Mesothelial cell of epicardium (in vitro differentiated cells): ENCODE measurements at regions not wholly inside any gene's neighbourhood (a gene's known extent, or its start where the extent isn't known, plus 50 kb on each side); places are given as distances from the start of the nearest gene placed in this dataset.
A peak's percentile ranks its signal among the peaks of the same experiment; 100 is the strongest.
"Not testable (repeated sequence)": the region's sequence is repeated elsewhere in the genome, so short reads cannot be mapped to it uniquely, and the experiment has no call there.

ENCODE experiments used
- DNase-seq, 2 experiments: peaks; one replicate each; pipeline ENCODE4 v3.0.0; 2021; ENCODE audit warnings: low spot score in 2 of 2; ENCODE audit not compliant: unreplicated experiment in 2 of 2
- H3K27ac Mint-ChIP-seq: 2 replicates; pipeline ENCODE4 v1.8.0; 2021; ENCODE audit warnings: mixed read lengths
- H3K27me3 Mint-ChIP-seq: 2 replicates; pipeline ENCODE4 v1.8.0; 2021; ENCODE audit warnings: low read depth, mixed read lengths
- H3K36me3 Mint-ChIP-seq: 2 replicates; pipeline ENCODE4 v1.8.0; 2021; ENCODE audit warnings: mixed read lengths
- H3K4me1 Mint-ChIP-seq: 2 replicates; pipeline ENCODE4 v1.8.0; 2021; ENCODE audit warnings: mixed read lengths
- H3K4me3 Mint-ChIP-seq: 2 replicates; pipeline ENCODE4 v1.8.0; 2021; ENCODE audit warnings: mild to moderate bottlenecking, moderate library complexity, mixed read lengths
- H3K9me3 Mint-ChIP-seq: 2 replicates; pipeline ENCODE4 v1.8.0; 2021; ENCODE audit warnings: mixed read lengths
- TF ChIP-seq, protein P1 (sequence below): fragments of 200-600 bp; sonication (generic); IDR thresholded peaks from one replicate; pipeline ENCODE4 v1.5.0; 2021; ENCODE audit warnings: antibody characterized with exemption; ENCODE audit not compliant: unreplicated experiment

DNA sequence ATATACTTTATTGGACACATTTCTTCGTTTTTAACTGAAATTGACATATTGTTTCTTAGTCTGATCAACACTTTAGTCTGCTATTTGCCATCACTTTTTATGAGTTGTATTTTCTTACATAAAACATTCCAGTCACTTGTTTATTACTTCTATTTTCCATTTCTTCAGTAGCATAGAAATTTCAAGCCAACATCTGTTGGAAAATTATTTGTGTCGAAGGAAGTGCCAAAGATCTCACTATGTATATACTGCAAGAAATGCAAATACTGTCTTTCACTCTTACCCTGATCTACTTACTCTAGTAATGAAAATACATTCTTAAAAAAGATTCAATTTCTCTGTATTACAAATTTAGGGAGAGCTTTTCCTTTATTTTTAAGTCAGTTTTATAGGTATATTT lies 105.9 kb downstream of the SLC17A6 start:
- no peak for DNase-seq
- peaks cover 16% of the 10 kb centered on the region for H3K9me3 Mint-ChIP-seq
- no peak overlapping the region for H3K4me3 Mint-ChIP-seq
- H3K36me3 Mint-ChIP-seq: no peaks in the 10 kb centered on the region
- no peak overlapping the region for H3K27ac Mint-ChIP-seq
- TF ChIP-seq, protein P1, sequence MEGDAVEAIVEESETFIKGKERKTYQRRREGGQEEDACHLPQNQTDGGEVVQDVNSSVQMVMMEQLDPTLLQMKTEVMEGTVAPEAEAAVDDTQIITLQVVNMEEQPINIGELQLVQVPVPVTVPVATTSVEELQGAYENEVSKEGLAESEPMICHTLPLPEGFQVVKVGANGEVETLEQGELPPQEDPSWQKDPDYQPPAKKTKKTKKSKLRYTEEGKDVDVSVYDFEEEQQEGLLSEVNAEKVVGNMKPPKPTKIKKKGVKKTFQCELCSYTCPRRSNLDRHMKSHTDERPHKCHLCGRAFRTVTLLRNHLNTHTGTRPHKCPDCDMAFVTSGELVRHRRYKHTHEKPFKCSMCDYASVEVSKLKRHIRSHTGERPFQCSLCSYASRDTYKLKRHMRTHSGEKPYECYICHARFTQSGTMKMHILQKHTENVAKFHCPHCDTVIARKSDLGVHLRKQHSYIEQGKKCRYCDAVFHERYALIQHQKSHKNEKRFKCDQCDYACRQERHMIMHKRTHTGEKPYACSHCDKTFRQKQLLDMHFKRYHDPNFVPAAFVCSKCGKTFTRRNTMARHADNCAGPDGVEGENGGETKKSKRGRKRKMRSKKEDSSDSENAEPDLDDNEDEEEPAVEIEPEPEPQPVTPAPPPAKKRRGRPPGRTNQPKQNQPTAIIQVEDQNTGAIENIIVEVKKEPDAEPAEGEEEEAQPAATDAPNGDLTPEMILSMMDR: no peak
- H3K27me3 Mint-ChIP-seq: no peaks in the 10 kb centered on the region
- H3K4me1 Mint-ChIP-seq: no peaks in the 10 kb centered on the region

DNA sequence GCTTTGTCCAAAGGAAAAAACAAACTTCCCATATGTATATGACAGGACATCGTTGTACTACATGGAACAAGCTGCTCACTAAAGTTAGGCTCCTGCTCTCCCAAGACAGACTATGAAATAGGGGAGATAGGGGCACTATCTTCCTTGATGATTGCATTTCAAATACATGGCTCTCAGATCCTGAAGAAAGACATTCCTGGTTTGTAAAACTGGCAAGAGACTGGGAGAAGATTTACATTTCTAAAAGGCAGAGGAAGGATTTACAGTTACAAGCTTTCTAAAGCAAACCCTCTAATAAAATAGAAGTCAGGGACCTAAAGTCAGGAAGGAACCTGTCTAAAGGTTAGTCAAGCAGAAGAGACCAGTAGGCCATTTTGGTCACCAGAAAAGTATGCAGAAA lies 103.7 kb downstream of the SLC17A6 start:
- peaks cover 4% of the 10 kb centered on the region for H3K9me3 Mint-ChIP-seq
- no peak for DNase-seq
- H3K27ac Mint-ChIP-seq: no peak overlapping the region
- no peaks in the 10 kb centered on the region for H3K27me3 Mint-ChIP-seq
- no peaks in the 10 kb centered on the region for H3K36me3 Mint-ChIP-seq
- no peaks in the 10 kb centered on the region for H3K4me1 Mint-ChIP-seq
- TF ChIP-seq, protein P1: no peak
- no peak overlapping the region for H3K4me3 Mint-ChIP-seq

DNA sequence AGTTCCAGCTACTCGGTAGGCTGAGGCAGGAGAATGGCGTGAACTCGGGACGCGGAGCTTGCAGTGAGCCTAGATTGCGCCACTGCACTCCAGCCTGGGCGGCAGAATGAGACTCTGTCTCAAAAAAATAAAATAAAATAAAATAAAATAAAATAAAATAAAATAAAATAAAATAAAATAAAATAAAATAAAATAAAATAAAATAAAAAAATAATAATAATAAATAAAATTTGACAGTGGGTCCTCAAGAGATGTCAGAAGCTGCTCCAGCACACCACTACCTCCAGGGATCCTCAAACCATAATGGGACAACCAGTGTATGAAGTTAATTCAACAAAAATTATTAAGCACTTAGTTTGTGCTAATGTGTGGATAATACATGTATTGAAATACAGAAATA lies 97.4 kb downstream of the SLC17A6 start:
- H3K9me3 Mint-ChIP-seq, DNase-seq, H3K27me3 Mint-ChIP-seq, H3K27ac Mint-ChIP-seq, H3K4me3 Mint-ChIP-seq, H3K36me3 Mint-ChIP-seq: not testable (repeated sequence)
- peaks cover 18% of the 10 kb centered on the region for H3K4me1 Mint-ChIP-seq

DNA sequence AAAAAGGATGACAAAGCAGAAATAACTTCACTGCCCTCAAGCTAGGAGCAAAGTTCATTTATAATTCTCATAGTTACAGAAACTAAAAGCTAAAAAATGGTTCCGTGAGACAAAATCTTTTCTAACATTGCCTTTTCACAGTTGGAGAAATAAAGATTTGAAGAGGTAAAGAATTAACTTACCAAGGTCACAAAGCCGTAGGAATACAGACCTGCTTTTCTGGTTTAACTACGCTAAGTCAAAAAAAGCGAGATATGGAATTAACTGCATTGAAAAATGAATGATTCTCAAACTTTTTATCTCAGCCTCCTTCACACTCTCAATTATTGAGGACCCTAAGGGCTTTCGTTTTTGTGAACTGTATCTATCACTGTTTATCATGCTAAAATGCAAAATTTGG lies 95.3 kb downstream of the SLC17A6 start:
- no peak overlapping the region for H3K4me3 Mint-ChIP-seq
- H3K27me3 Mint-ChIP-seq: no peaks in the 10 kb centered on the region

DNA sequence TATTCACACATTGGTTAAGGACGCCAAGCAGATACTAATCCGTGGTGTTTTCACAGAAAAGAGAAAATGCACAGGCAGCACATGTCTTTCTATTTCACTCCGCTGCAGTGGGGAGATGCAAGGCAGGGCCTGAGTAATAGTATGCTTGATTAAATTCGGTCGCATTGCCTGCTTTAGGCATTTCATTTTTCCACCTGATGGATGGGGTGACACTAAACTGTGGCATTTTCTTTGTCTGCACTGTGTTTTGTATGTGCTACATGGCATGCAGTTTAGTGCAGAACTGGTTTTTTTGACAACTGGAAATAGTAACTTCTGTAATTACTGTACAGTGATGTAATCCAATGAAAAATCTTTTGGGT lies 94.9 kb downstream of the SLC17A6 start:
- TF ChIP-seq, protein P1: no peak
- no peak for DNase-seq
- no peak overlapping the region for H3K4me3 Mint-ChIP-seq

More for the DNA sequence above, 95.3 kb downstream of the SLC17A6 start:
- Mint-ChIP-seq H3K9me3 (peaks cover 7% of the 10 kb centered on the region), H3K27ac (peak overlapping the region; percentile 51), H3K36me3 (no peaks in the 10 kb centered on the region), H3K4me1 (peaks cover 25% of the 10 kb centered on the region)
- TF ChIP-seq, protein P1: no peak
- no peak for DNase-seq

DNA sequence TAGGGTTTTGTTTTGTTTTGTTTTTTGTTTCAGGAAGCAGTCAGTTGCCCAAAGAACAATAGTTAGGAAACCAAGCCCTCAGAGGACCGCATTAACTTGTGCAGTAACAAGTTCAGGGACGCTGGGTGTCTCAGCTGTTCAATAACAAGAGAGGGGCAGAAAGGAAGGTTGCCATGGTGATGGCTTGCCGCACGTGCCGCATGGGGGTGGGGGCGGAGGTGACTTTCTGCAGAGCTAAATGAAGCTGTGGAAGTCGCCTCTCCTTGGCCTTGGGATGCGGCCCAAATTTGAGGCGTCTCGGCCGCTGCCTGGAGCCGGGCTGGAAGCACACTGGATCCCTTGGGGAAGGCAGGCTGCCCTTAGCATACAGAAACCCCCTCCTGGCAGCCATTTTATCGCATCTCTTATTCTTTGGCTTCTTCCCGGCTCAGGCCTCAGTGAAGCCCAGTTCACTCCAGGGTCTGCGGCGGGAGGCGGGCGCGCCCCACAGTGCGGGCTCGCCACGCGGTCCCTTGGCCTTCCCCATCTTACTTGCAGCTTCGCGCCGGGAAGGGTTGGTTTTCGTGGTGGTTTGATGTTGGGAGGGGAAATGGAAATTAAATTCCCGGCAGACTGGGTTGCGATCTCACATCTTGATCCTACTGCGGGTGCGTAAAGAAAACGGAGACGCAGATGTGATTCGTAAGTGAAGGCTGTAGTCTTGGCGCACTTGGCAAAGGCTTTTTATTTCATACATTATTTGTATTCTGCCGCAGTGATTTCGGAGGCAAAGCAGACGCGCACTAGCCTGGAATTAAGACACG lies 94.3 kb downstream of the SLC17A6 start:
- no peaks in the 10 kb centered on the region for H3K27me3 Mint-ChIP-seq
- H3K36me3 Mint-ChIP-seq: peaks cover 2% of the 10 kb centered on the region
- peak overlapping the region; percentile 31 for H3K4me3 Mint-ChIP-seq
- H3K4me1 Mint-ChIP-seq: peaks cover 25% of the 10 kb centered on the region
- H3K27ac Mint-ChIP-seq: peak overlapping the region; percentile 54
- H3K9me3 Mint-ChIP-seq: peaks cover 17% of the 10 kb centered on the region
- TF ChIP-seq, protein P1: no peak
- DNase-seq: no peak

More for the DNA sequence above, 94.9 kb downstream of the SLC17A6 start:
- Mint-ChIP-seq H3K27me3 (no peaks in the 10 kb centered on the region), H3K36me3 (no peaks in the 10 kb centered on the region), H3K9me3 (peaks cover 11% of the 10 kb centered on the region), H3K27ac (peak overlapping the region; percentile 51), H3K4me1 (peaks cover 25% of the 10 kb centered on the region)
